Spleen (tissue), 11 donors: ENCODE measurements at regions not wholly inside any gene's neighbourhood (a gene's known extent, or its start where the extent isn't known, plus 50 kb on each side); places are given as distances from the start of the nearest gene placed in this dataset.

Experiments
- DNase-seq: peaks from one replicate; pipeline ENCODE4 v3.0.0-alpha.2; 2020
- H3K27ac ChIP-seq, 8 donors: fragments of 200-600 bp; sonication (generic) in 7 of 8; 1 replicate in 4 of 8; 2 replicates in 4 of 8; pipeline versions ENCODE4 v1.5.0 to v1.8.0; 2016 to 2021; ENCODE audit warnings: inconsistent platforms in 4 of 8, mild to moderate bottlenecking in 4 of 8, moderate library complexity in 1 of 8
- H3K27me3 ChIP-seq, 7 donors: fragments of 200-600 bp; sonication (generic) in 6 of 7; replicated peaks in 1 of 7; 1 replicate in 4 of 7; 2 replicates in 3 of 7; pipeline versions ENCODE4 v1.5.0 to v1.8.0; 2016 to 2021; ENCODE audit warnings: inconsistent platforms in 3 of 7, mild to moderate bottlenecking in 1 of 7
- H3K36me3 ChIP-seq, 6 donors: fragments of 200-600 bp; sonication (generic) in 5 of 6; 1 replicate in 4 of 6; 2 replicates in 2 of 6; pipeline versions ENCODE4 v1.5.0 to v1.8.0; 2016 to 2021; ENCODE audit warnings: inconsistent platforms in 2 of 6
- H3K4me1 ChIP-seq, 6 donors: fragments of 200-600 bp; sonication (generic) in 5 of 6; 1 replicate in 3 of 6; 2 replicates in 3 of 6; pipeline versions ENCODE4 v1.5.0 to v1.8.0; 2016 to 2021; ENCODE audit warnings: inconsistent platforms in 3 of 6
- H3K4me3 ChIP-seq, 8 donors: fragments of 200-600 bp; sonication (generic) in 7 of 8; 1 replicate in 4 of 8; 2 replicates in 4 of 8; pipeline versions ENCODE4 v1.5.0 to v1.8.0; 2016 to 2021; ENCODE audit warnings: inconsistent platforms in 4 of 8, mild to moderate bottlenecking in 4 of 8, moderate library complexity in 2 of 8
- H3K9me3 ChIP-seq, 8 donors: fragments of 200-600 bp; sonication (generic) in 7 of 8; 1 replicate in 4 of 8; 2 replicates in 4 of 8; pipeline versions ENCODE4 v1.5.0 to v1.8.0; 2016 to 2021; ENCODE audit warnings: inconsistent platforms in 4 of 8
- POLR2A ChIP-seq, 3 donors: fragments of 450-650 bp; IDR thresholded peaks; one replicate each; pipeline ENCODE4 v1.5.1; 2017; ENCODE audit warnings: antibody characterized with exemption in 3 of 3, mild to moderate bottlenecking in 1 of 3
- POLR2AphosphoS5 ChIP-seq, 3 donors: sonication (generic); formaldehyde crosslinking; IDR thresholded peaks; one replicate each; pipeline ENCODE4 v1.5.1; 2017; ENCODE audit warnings: antibody characterized with exemption in 3 of 3
- whole genome bisulfite sequencing, 5 donors: extraction: QIAGEN DNeasy Blood & Tissue Kit in 3 of 5; methylation state at CpG; one replicate each; pipeline versions ENCODE4 v1.1.5 to v1.1.7; 2013 to 2018; 5-methylcytosine and 5-hydroxymethylcytosine counted together
- intact Hi-C: fragments of 100-400 bp; cut with DNase I; formaldehyde crosslinking; loops from one replicate; pipeline ENCODE4 v1.15.0; 2023; ENCODE audit warnings: low total_unique reads
- TF ChIP-seq, protein P1 (sequence below), 11 experiments: fragments of 200-600 bp in 7 of 11; fragments of 450-650 bp in 4 of 11; sonication (generic) in 4 of 11; IDR thresholded peaks in 8 of 11; conservative IDR thresholded peaks in 3 of 11; 1 replicate in 7 of 11; 2 replicates in 4 of 11; pipeline versions ENCODE4 v1.4.0 to v1.8.0; 2016 to 2021; ENCODE audit warnings: antibody characterized with exemption in 11 of 11, inconsistent platforms in 4 of 11, mild to moderate bottlenecking in 1 of 11
- donor health status: healthy with polysubstance abuse.
- donor health status: DM: no; HTN: no; CAD: no; lungs with moderate emphysema.
- donor health status: DM: no; HTN: no; CAD: no.
- donor health status: Bipolar disorder and iron deficiency.
- donor health status: healthy.
- donor health status: DM: no; HTN: no; CAD: no.
- donor health status: DM: yes; HTN: yes; CAD: no.

DNA sequence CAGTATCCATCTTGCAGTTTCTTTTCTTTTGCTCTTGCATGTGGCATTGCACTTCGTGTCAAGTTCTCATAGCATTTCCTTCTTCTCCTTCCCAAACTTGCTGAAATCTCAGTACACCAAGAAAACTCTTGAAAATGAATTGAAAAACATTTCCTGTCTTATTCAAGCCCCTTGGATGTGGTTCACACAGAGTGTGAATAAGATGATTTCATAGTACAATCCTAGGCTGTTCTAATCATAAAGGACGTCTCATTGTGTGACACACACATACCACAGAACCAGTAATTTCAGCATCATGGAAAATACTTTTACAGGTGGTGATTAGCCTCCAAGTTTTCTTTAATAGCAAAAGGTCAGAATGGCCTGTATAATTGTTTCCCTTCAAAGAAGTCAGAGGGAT lies 121.6 kb upstream of the AADACL2 start:
- H3K27me3 ChIP-seq = no peaks in the 10 kb centered on the region
- DNase-seq = no peak
- no peaks in the 10 kb centered on the region for H3K36me3 ChIP-seq
- no peak overlapping the region for H3K4me3 ChIP-seq
- H3K4me1 ChIP-seq = no peaks in the 10 kb centered on the region
- peaks cover 0 to 17% (median 3%) of the 10 kb centered on the region in 8 donors for H3K9me3 ChIP-seq
- intact Hi-C loops = no loop called here
- TF ChIP-seq POLR2A (IDR thresholded peaks at IDR 0.05) (no peak), POLR2AphosphoS5 (IDR thresholded peaks at IDR 0.05) (no peak)
- TF ChIP-seq, protein P1, sequence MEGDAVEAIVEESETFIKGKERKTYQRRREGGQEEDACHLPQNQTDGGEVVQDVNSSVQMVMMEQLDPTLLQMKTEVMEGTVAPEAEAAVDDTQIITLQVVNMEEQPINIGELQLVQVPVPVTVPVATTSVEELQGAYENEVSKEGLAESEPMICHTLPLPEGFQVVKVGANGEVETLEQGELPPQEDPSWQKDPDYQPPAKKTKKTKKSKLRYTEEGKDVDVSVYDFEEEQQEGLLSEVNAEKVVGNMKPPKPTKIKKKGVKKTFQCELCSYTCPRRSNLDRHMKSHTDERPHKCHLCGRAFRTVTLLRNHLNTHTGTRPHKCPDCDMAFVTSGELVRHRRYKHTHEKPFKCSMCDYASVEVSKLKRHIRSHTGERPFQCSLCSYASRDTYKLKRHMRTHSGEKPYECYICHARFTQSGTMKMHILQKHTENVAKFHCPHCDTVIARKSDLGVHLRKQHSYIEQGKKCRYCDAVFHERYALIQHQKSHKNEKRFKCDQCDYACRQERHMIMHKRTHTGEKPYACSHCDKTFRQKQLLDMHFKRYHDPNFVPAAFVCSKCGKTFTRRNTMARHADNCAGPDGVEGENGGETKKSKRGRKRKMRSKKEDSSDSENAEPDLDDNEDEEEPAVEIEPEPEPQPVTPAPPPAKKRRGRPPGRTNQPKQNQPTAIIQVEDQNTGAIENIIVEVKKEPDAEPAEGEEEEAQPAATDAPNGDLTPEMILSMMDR (IDR thresholded peaks at IDR 0.05 in 8 of 11, conservative IDR thresholded peaks at IDR 0.05 in 3 of 11) = no peak
- H3K27ac ChIP-seq = no peak overlapping the region
- 46 to 71% (median 51%) methylated on average over 2 of the region's 2 CpGs for WGBS, 5 donors

DNA sequence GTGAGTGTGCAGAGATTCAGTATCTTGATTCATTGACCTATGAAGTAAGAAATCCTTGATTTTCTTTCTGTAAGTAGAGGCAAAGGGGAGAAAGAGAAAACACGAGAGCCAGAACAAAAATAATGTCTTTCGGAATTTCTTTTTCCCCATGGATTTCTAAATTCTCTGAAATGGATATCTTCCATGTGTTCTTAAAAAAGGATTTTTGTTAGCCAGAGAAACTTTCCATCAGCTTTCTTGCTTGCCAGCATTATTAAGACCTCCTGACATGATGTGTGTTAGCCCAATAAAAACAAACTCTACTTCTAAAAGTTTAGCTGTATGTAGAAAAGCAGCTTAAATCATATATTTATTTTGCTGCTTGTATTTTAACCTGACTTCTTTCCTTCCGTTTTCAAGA lies 122.3 kb upstream of the AADACL2 start:
- no peaks in the 10 kb centered on the region for H3K27me3 ChIP-seq
- H3K36me3 ChIP-seq = no peaks in the 10 kb centered on the region
- TF ChIP-seq POLR2A (IDR thresholded peaks at IDR 0.05) (no peak), POLR2AphosphoS5 (IDR thresholded peaks at IDR 0.05) (no peak)
- TF ChIP-seq, protein P1 (IDR thresholded peaks at IDR 0.05 in 8 of 11, conservative IDR thresholded peaks at IDR 0.05 in 3 of 11) = no peak
- 80 to 90% (median 89%) methylated on average over 3 of the region's 3 CpGs for WGBS, 5 donors
- peaks cover 0 to 17% (median 3%) of the 10 kb centered on the region in 8 donors for H3K9me3 ChIP-seq
- intact Hi-C loops = no loop called here
- H3K4me3 ChIP-seq = no peak overlapping the region
- DNase-seq = no peak
- H3K4me1 ChIP-seq = no peaks in the 10 kb centered on the region
- H3K27ac ChIP-seq = no peak overlapping the region

DNA sequence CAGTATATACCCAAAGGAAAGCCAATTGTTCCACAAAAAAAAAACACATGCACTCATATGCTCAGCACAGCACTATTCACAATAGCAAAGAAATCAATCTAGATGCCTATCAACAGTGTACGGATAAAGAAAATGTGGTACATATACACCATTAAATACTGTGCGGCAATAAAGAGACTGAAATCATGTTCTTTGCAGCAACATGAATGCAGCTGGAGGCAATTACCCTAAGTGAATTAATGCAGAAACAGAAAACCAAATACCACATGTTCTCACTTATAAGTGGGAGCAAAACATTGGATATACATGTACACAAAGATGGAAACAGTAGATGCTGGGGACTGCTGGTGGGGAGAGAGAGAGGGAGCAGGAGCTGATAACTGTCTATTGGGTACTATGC lies 124.2 kb upstream of the AADACL2 start:
- Histone ChIP-seq H3K4me3 (no peak overlapping the region), H3K36me3 (no peaks in the 10 kb centered on the region), H3K27ac (no peak overlapping the region), H3K9me3 (peaks cover 0 to 17% (median 3%) of the 10 kb centered on the region in 8 donors), H3K4me1 (no peaks in the 10 kb centered on the region), H3K27me3 (no peaks in the 10 kb centered on the region)
- DNase-seq = no peak
- 95 to 100% (median 97%) methylated on average over 2 of the region's 2 CpGs for WGBS, 5 donors
- intact Hi-C loops = no loop called here
- TF ChIP-seq POLR2A (IDR thresholded peaks at IDR 0.05) (no peak), POLR2AphosphoS5 (IDR thresholded peaks at IDR 0.05) (no peak)
- TF ChIP-seq, protein P1 (IDR thresholded peaks at IDR 0.05 in 8 of 11, conservative IDR thresholded peaks at IDR 0.05 in 3 of 11) = no peak

- 63 to 88% (median 84%) methylated on average over 1 of the region's 1 CpG for WGBS, 5 donors
- H3K27me3 ChIP-seq = no peaks in the 10 kb centered on the region
- DNase-seq = no peak
- no peaks in the 10 kb centered on the region for H3K4me1 ChIP-seq
- TF ChIP-seq, protein P1 (IDR thresholded peaks at IDR 0.05 in 8 of 11, conservative IDR thresholded peaks at IDR 0.05 in 3 of 11) = no peak
- TF ChIP-seq POLR2A (IDR thresholded peaks at IDR 0.05) (no peak), POLR2AphosphoS5 (IDR thresholded peaks at IDR 0.05) (no peak)
- H3K36me3 ChIP-seq = no peaks in the 10 kb centered on the region
- intact Hi-C loops = no loop called here
- H3K4me3 ChIP-seq = no peak overlapping the region
- H3K9me3 ChIP-seq = peaks cover 0 to 5% (median 0%) of the 10 kb centered on the region in 8 donors
- no peak overlapping the region for H3K27ac ChIP-seq
Observed at GRCh38 chr3:151604891-151605290, 128.8 kb upstream of the AADACL2 start.
